ENCODE measurements at regions not wholly inside any gene's neighbourhood (a gene's known extent, or its start where the extent isn't known, plus 50 kb on each side); places are given as distances from the start of the nearest gene placed in this dataset.

- Mint-ChIP-seq H3K4me1 (peaks cover 7% of the 10 kb centered on the region), H3K27me3 (ENCODE audit: low read depth) (no peaks in the 10 kb centered on the region), H3K9me3 (peaks cover 32% of the 10 kb centered on the region), H3K36me3 (peaks cover 5% of the 10 kb centered on the region), H3K27ac (no peak overlapping the region), H3K4me3 (no peak overlapping the region)
- ATAC-seq (peak; percentile 71), DNase-seq (ENCODE audit: low spot score) (no peak)
- ChIA-PET POLR2A (no interaction called here), CTCF (interaction anchor here (0.6 kb wide), 1 partner anchor 55 kb away, joined by 4 read pairs; no protein-coding TSS in a partner anchor)
- TF ChIP-seq PRDM15 (CRISPR knock-in tag; IDR thresholded peaks at IDR 0.05), result peak; percentile 57; the same call in 1 of the 2 replicates
- no peak for TF ChIP-seq ZNF138 (CRISPR knock-in tag; conservative IDR thresholded peaks at IDR 0.05)
These were observed 223.4 kb upstream of the DIO2 start for GRCh38 chr14:80434574-80435321.

GRCh38 chr14:80433811-80434210 is 222.5 kb upstream of the DIO2 start:
- H3K9me3 Mint-ChIP-seq, result peaks cover 22% of the 10 kb centered on the region

More at GRCh38 chr14:80433811-80434210, 222.5 kb upstream of the DIO2 start:
- no peak for ATAC-seq
- TF ChIP-seq MAX (CRISPR knock-in tag; IDR thresholded peaks at IDR 0.05), result no peak
- no peak for TF ChIP-seq ZNF671 (CRISPR knock-in tag; IDR thresholded peaks at IDR 0.05)
- TF ChIP-seq RORB (CRISPR knock-in tag; IDR thresholded peaks at IDR 0.05), result no peak
- no peak for TF ChIP-seq AFF4 (CRISPR knock-in tag; IDR thresholded peaks at IDR 0.05; ENCODE audit: borderline replicate concordance)
- TF ChIP-seq ARID4B (CRISPR knock-in tag; IDR thresholded peaks at IDR 0.05; ENCODE audit: borderline replicate concordance), result no peak
- no peak for TF ChIP-seq USF2 (CRISPR knock-in tag; IDR thresholded peaks at IDR 0.05)
- no peak for TF ChIP-seq ATF2 (CRISPR knock-in tag; IDR thresholded peaks at IDR 0.05; ENCODE audit: borderline replicate concordance, low read depth)
- CTCF ChIA-PET, result no interaction called here
- no peaks in the 10 kb centered on the region for H3K27me3 Mint-ChIP-seq (ENCODE audit: low read depth)
- H3K4me3 Mint-ChIP-seq, result no peak overlapping the region
- peaks cover 5% of the 10 kb centered on the region for H3K36me3 Mint-ChIP-seq
- no peak for DNase-seq (ENCODE audit: low spot score)
- POLR2A ChIA-PET, result no interaction called here
- no peak overlapping the region for H3K27ac Mint-ChIP-seq
- H3K4me1 Mint-ChIP-seq, result peaks cover 7% of the 10 kb centered on the region
